ENCODE measurements at regions not wholly inside any gene's neighbourhood (a gene's known extent, or its start where the extent isn't known, plus 50 kb on each side); places are given as distances from the start of the nearest gene placed in this dataset.

- no peaks in the 10 kb centered on the region for H3K9me3 ChIP-seq
- H3K27me3 ChIP-seq = no peaks in the 10 kb centered on the region
- H3K4me1 ChIP-seq = no peaks in the 10 kb centered on the region
- no peak for DNase-seq (ENCODE audit: low spot score in 2 of 2)
- no peak for TF ChIP-seq POLR2A (IDR thresholded peaks at IDR 0.05)
- no peak for TF ChIP-seq EP300 (IDR thresholded peaks at IDR 0.05)
- no peak for TF ChIP-seq CTCF (IDR thresholded peaks at IDR 0.05)
- no peak overlapping the region for H3K27ac ChIP-seq
- H3K4me3 ChIP-seq = no peak overlapping the region
- no peaks in the 10 kb centered on the region for H3K36me3 ChIP-seq
- 74 to 83% methylated on average over 2 of the region's 2 CpGs for WGBS, 2 donors
Observed at GRCh38 chr4:11931266-11931820, 502.6 kb upstream of the HS3ST1 start.

GRCh38 chr4:11929080-11929479 is 500.4 kb upstream of the HS3ST1 start:
- Histone ChIP-seq H3K36me3 (no peaks in the 10 kb centered on the region), H3K27ac (no peak overlapping the region), H3K4me1 (no peaks in the 10 kb centered on the region), H3K27me3 (no peaks in the 10 kb centered on the region), H3K9me3 (no peaks in the 10 kb centered on the region), H3K4me3 (no peak overlapping the region)
- WGBS, 2 donors = 83 to 88% methylated on average over 1 of the region's 1 CpG
- no peak for TF ChIP-seq CTCF (IDR thresholded peaks at IDR 0.05)
- no peak for TF ChIP-seq EP300 (IDR thresholded peaks at IDR 0.05)
- no peak for TF ChIP-seq POLR2A (IDR thresholded peaks at IDR 0.05)
- no peak for DNase-seq (ENCODE audit: low spot score in 2 of 2)

GRCh38 chr4:11919316-11919715 is 490.6 kb upstream of the HS3ST1 start:
- H3K4me1 ChIP-seq = no peaks in the 10 kb centered on the region
- no peak for DNase-seq (ENCODE audit: low spot score in 2 of 2)
- no peaks in the 10 kb centered on the region for H3K36me3 ChIP-seq
- H3K9me3 ChIP-seq = no peaks in the 10 kb centered on the region
- no peak overlapping the region for H3K4me3 ChIP-seq
- TF ChIP-seq POLR2A (IDR thresholded peaks at IDR 0.05) = no peak
- TF ChIP-seq EP300 (IDR thresholded peaks at IDR 0.05) = no peak
- TF ChIP-seq CTCF (IDR thresholded peaks at IDR 0.05) = no peak
- WGBS, 2 donors = 53 to 76% methylated on average over 1 of the region's 1 CpG
- no peaks in the 10 kb centered on the region for H3K27me3 ChIP-seq
- no peak overlapping the region for H3K27ac ChIP-seq

GRCh38 chr4:11914406-11914805 is 485.7 kb upstream of the HS3ST1 start:
- no peak overlapping the region for H3K4me3 ChIP-seq
- no peaks in the 10 kb centered on the region for H3K27me3 ChIP-seq
- no peaks in the 10 kb centered on the region for H3K9me3 ChIP-seq
- no peak for DNase-seq (ENCODE audit: low spot score in 2 of 2)
- no peak overlapping the region for H3K27ac ChIP-seq
- H3K4me1 ChIP-seq = no peaks in the 10 kb centered on the region
- WGBS, 2 donors = 17 to 18% methylated on average over 1 of the region's 1 CpG
- H3K36me3 ChIP-seq = no peaks in the 10 kb centered on the region
- TF ChIP-seq EP300 (IDR thresholded peaks at IDR 0.05) (no peak), CTCF (IDR thresholded peaks at IDR 0.05) (no peak), POLR2A (IDR thresholded peaks at IDR 0.05) (no peak)

- H3K36me3 ChIP-seq = no peaks in the 10 kb centered on the region
- no peak overlapping the region for H3K4me3 ChIP-seq
- H3K27ac ChIP-seq = no peak overlapping the region
- H3K9me3 ChIP-seq = no peaks in the 10 kb centered on the region
- no peaks in the 10 kb centered on the region for H3K4me1 ChIP-seq
- DNase-seq (ENCODE audit: low spot score in 2 of 2) = no peak
- TF ChIP-seq CTCF (IDR thresholded peaks at IDR 0.05) = no peak
- TF ChIP-seq POLR2A (IDR thresholded peaks at IDR 0.05) = no peak
- no peak for TF ChIP-seq EP300 (IDR thresholded peaks at IDR 0.05)
- H3K27me3 ChIP-seq = no peaks in the 10 kb centered on the region
Observed at GRCh38 chr4:11912886-11913285, 484.2 kb upstream of the HS3ST1 start.

All from tibial nerve (tissue), 4 donors.